CD14-positive monocyte (primary cell): ENCODE measurements at regions not wholly inside any gene's neighbourhood (a gene's known extent, or its start where the extent isn't known, plus 50 kb on each side); places are given as distances from the start of the nearest gene placed in this dataset.

Experiments
- DNase-seq, 3 donors: peaks; one replicate each; pipeline ENCODE4 v3.0.0-alpha.2; 2011 to 2022
- H2AFZ ChIP-seq: 2 replicates; pipeline ENCODE4 v1.6.0; 2012; ENCODE audit warnings: mild to moderate bottlenecking, low read depth, low read length, inconsistent platforms; ENCODE audit not compliant: insufficient read depth, poor library complexity, severe bottlenecking
- H3K27ac ChIP-seq, 2 donors: 1 replicate in 1 of 2; 2 replicates in 1 of 2; pipeline ENCODE4 v1.5.1; 2012 to 2013; ENCODE audit warnings: low read length in 2 of 2, control low read depth in 1 of 2, inconsistent platforms in 1 of 2, low read depth in 1 of 2, mild to moderate bottlenecking in 1 of 2
- H3K27me3 ChIP-seq, 2 donors: one replicate each; pipeline versions ENCODE4 v1.6.0 to v1.6.1; 2011 to 2013; ENCODE audit warnings: low read length in 2 of 2; ENCODE audit not compliant: control insufficient read depth in 2 of 2, insufficient read depth in 2 of 2
- H3K36me3 ChIP-seq, 2 donors: replicated peaks in 1 of 2; 1 replicate in 1 of 2; 2 replicates in 1 of 2; pipeline versions ENCODE4 v1.5.1 to v1.6.1; 2012 to 2013; ENCODE audit warnings: low read length in 2 of 2, control low read depth in 1 of 2, inconsistent platforms in 1 of 2, mild to moderate bottlenecking in 1 of 2; ENCODE audit not compliant: insufficient read depth in 2 of 2, control insufficient read depth in 1 of 2
- H3K4me1 ChIP-seq, 2 donors: 1 replicate in 1 of 2; 2 replicates in 1 of 2; pipeline versions ENCODE4 v1.5.1 to v1.6.1; 2012 to 2013; ENCODE audit warnings: low read length in 2 of 2, control low read depth in 1 of 2, inconsistent platforms in 1 of 2, mild to moderate bottlenecking in 1 of 2, moderate library complexity in 1 of 2; ENCODE audit not compliant: insufficient read depth in 2 of 2, control insufficient read depth in 1 of 2
- H3K4me2 ChIP-seq: replicated peaks from 2 replicates; pipeline ENCODE3; 2012; ENCODE audit warnings: low read length, moderate library complexity, mild to moderate bottlenecking; ENCODE audit not compliant: poor library complexity, severe bottlenecking; ENCODE audit errors: extremely low read depth
- H3K4me3 ChIP-seq, 3 experiments: fragments of 200-600 bp in 1 of 3; sonication (generic) in 1 of 3; replicated peaks in 1 of 3; 1 replicate in 2 of 3; 2 replicates in 1 of 3; pipeline ENCODE4 v1.5.1; 2011 to 2013; ENCODE audit warnings: low read length in 3 of 3, mild to moderate bottlenecking in 3 of 3, control low read depth in 2 of 3, low read depth in 2 of 3, inconsistent platforms in 1 of 3, moderate library complexity in 1 of 3
- H3K79me2 ChIP-seq: 2 replicates; pipeline ENCODE4 v1.6.0; 2012; ENCODE audit warnings: mild to moderate bottlenecking, control low read depth, inconsistent platforms, low read length, moderate library complexity; ENCODE audit not compliant: insufficient read depth
- H3K9ac ChIP-seq: 2 replicates; pipeline ENCODE4 v1.6.0; 2017; ENCODE audit warnings: low read length, mild to moderate bottlenecking; ENCODE audit not compliant: insufficient read depth, poor library complexity, severe bottlenecking
- H3K9me3 ChIP-seq, 2 donors: replicated peaks in 1 of 2; 1 replicate in 1 of 2; 2 replicates in 1 of 2; pipeline versions ENCODE4 v1.5.1 to v1.6.1; 2012 to 2013; ENCODE audit warnings: low read length in 2 of 2, control low read depth in 1 of 2; ENCODE audit not compliant: control insufficient read depth in 1 of 2, insufficient read depth in 1 of 2
- H4K20me1 ChIP-seq: 2 replicates; pipeline ENCODE4 v1.6.0; 2012; ENCODE audit warnings: mild to moderate bottlenecking, low read length, control low read depth, moderate library complexity; ENCODE audit not compliant: insufficient read depth
- H3K27ac Mint-ChIP-seq, 7 donors: one replicate each; pipeline ENCODE4 v1.8.0; 2020; ENCODE audit warnings: mild to moderate bottlenecking in 7 of 7, mixed read lengths in 7 of 7, moderate library complexity in 6 of 7, inconsistent platforms in 2 of 7
- H3K27me3 Mint-ChIP-seq, 3 donors: one replicate each; pipeline ENCODE4 v1.8.0; 2021 to 2022; ENCODE audit warnings: low read depth in 3 of 3, mild to moderate bottlenecking in 3 of 3, mixed read lengths in 3 of 3, moderate library complexity in 3 of 3, inconsistent platforms in 1 of 3
- H3K36me3 Mint-ChIP-seq, 2 donors: one replicate each; pipeline ENCODE4 v1.8.0; 2020; ENCODE audit warnings: mixed read lengths in 2 of 2, inconsistent platforms in 1 of 2, mild to moderate bottlenecking in 1 of 2
- H3K4me1 Mint-ChIP-seq: one replicate; pipeline ENCODE4 v1.8.0; 2020; ENCODE audit warnings: mild to moderate bottlenecking, mixed read lengths
- H3K4me3 Mint-ChIP-seq, 2 donors: one replicate each; pipeline ENCODE4 v1.8.0; 2020; ENCODE audit warnings: mild to moderate bottlenecking in 2 of 2, mixed read lengths in 2 of 2, moderate library complexity in 1 of 2
- H3K9me3 Mint-ChIP-seq, 7 donors: one replicate each; pipeline ENCODE4 v1.8.0; 2020 to 2022; ENCODE audit warnings: mixed read lengths in 7 of 7, mild to moderate bottlenecking in 6 of 7, moderate library complexity in 6 of 7, inconsistent platforms in 2 of 7
- CTCF ChIP-seq: fragments of 200-600 bp; IDR thresholded peaks from one replicate; pipeline ENCODE4 v1.8.0; 2022; ENCODE audit warnings: antibody characterized with exemption, mild to moderate bottlenecking
- WGBS: methylation state at CpG from one replicate; pipeline ENCODE4 v1.1.5; 2013; ENCODE audit warnings: missing lambda C conversion rate; ENCODE audit not compliant: insufficient coverage; 5-methylcytosine and 5-hydroxymethylcytosine counted together
- intact Hi-C, 2 donors: fragments of 100-400 bp; cut with micrococcal nuclease; formaldehyde crosslinking; loops; one replicate each; pipeline versions ENCODE4 v1.15.0 to v1.15.1; 2023

- Histone ChIP-seq H3K9me3 (peaks cover 4 to 10% of the 10 kb centered on the region in 2 donors), H4K20me1 (no peaks in the 10 kb centered on the region), H3K4me3 (no peak overlapping the region), H3K36me3 (no peaks in the 10 kb centered on the region), H2AFZ (no peak overlapping the region), H3K4me2 (no peak overlapping the region), H3K79me2 (no peaks in the 10 kb centered on the region), H3K4me1 (no peaks in the 10 kb centered on the region), H3K27me3 (no peaks in the 10 kb centered on the region), H3K9ac (no peak overlapping the region), H3K27ac (no peak overlapping the region)
- DNase-seq, result no peak
- no peaks in the 10 kb centered on the region for H3K36me3 Mint-ChIP-seq
- H3K4me1 Mint-ChIP-seq, result no peaks in the 10 kb centered on the region
- peaks cover 0 to 17% (median 5%) of the 10 kb centered on the region in 7 donors for H3K9me3 Mint-ChIP-seq
- no peak for TF ChIP-seq CTCF
- intact Hi-C loops, result no loop called here
- H3K4me3 Mint-ChIP-seq, result no peak overlapping the region
- peaks cover 0 to 2% (median 1%) of the 10 kb centered on the region in 3 donors for H3K27me3 Mint-ChIP-seq
- 67% methylated on average over 2 of the region's 3 CpGs for WGBS
- H3K27ac Mint-ChIP-seq, result no peak overlapping the region
Measured at GRCh38 chr2:5230855-5231254, 461.3 kb upstream of the SOX11 start.

DNA sequence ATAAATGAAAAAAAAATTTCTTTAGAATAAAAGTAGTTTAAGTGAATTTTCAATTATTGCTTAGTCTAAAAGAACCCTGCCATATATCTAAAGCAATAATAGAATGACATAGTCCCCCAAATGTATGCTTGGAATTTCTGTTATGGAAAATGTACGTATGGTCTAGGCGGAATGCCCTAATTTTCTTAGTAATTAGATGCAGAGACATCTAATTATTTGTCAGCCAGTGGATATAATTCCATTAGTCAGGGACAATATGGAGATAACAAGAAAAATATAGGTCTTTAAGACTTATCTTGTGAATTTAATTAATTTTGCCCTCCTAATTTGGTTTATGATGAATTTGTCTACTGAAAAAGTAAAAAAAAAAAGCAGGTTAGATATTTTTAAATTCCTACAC is 460.9 kb upstream of the SOX11 start:
- Mint-ChIP-seq H3K27me3 (peaks cover 0 to 2% (median 1%) of the 10 kb centered on the region in 3 donors), H3K27ac (no peak overlapping the region), H3K4me3 (no peak overlapping the region), H3K9me3 (peaks cover 0 to 20% (median 5%) of the 10 kb centered on the region in 7 donors), H3K36me3 (no peaks in the 10 kb centered on the region), H3K4me1 (no peaks in the 10 kb centered on the region)
- Histone ChIP-seq H3K9ac (no peak overlapping the region), H4K20me1 (no peaks in the 10 kb centered on the region), H3K36me3 (no peaks in the 10 kb centered on the region), H3K4me3 (no peak overlapping the region), H3K4me1 (no peaks in the 10 kb centered on the region), H3K79me2 (no peaks in the 10 kb centered on the region), H3K9me3 (peaks cover 4 to 10% of the 10 kb centered on the region in 2 donors), H3K27me3 (no peaks in the 10 kb centered on the region), H3K27ac (no peak overlapping the region), H3K4me2 (no peak overlapping the region), H2AFZ (no peak overlapping the region)
- intact Hi-C loops, result no loop called here
- no peak for DNase-seq
- WGBS, result no CpG with 5 or more reads among the region's 2 CpGs
- no peak for TF ChIP-seq CTCF
